IPS-18c (cell line): ENCODE measurements at regions not wholly inside any gene's neighbourhood (a gene's known extent, or its start where the extent isn't known, plus 50 kb on each side); places are given as distances from the start of the nearest gene placed in this dataset.
"Not testable (repeated sequence)": the region's sequence is repeated elsewhere in the genome, so short reads cannot be mapped to it uniquely, and the experiment has no call there.

Source experiments
- H3K4me3 ChIP-seq: 2 replicates; pipeline ENCODE4 v1.7.0; 2013; ENCODE audit warnings: low read depth, mild to moderate bottlenecking, low read length, moderate library complexity; ENCODE audit not compliant: insufficient read depth
- H3K9me3 ChIP-seq: one replicate; pipeline ENCODE4 v1.6.1; 2013; ENCODE audit warnings: mild to moderate bottlenecking, low read length, moderate library complexity; ENCODE audit not compliant: control insufficient read depth, insufficient read depth

DNA sequence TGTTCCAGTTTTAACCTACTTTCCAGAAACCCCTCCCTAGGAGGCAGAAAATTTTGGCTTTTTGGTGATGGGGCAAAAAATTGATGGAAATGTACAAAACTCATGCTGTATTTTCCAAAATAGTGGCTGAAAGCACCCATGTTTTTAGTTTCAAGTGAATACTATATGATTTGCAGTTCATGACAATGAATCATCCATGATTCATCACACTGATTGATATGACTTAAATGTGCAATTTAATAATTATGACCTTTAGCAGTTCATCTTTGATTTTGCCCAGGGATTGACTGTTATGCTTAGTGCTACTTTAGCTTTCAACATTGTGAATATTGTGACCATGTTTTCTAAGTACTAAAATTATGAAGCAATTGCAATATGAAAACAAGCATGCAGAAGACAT is 478.7 kb downstream of the HTR1B start:
- H3K9me3 ChIP-seq, result no peaks in the 10 kb centered on the region
- H3K4me3 ChIP-seq, result no peak overlapping the region

DNA sequence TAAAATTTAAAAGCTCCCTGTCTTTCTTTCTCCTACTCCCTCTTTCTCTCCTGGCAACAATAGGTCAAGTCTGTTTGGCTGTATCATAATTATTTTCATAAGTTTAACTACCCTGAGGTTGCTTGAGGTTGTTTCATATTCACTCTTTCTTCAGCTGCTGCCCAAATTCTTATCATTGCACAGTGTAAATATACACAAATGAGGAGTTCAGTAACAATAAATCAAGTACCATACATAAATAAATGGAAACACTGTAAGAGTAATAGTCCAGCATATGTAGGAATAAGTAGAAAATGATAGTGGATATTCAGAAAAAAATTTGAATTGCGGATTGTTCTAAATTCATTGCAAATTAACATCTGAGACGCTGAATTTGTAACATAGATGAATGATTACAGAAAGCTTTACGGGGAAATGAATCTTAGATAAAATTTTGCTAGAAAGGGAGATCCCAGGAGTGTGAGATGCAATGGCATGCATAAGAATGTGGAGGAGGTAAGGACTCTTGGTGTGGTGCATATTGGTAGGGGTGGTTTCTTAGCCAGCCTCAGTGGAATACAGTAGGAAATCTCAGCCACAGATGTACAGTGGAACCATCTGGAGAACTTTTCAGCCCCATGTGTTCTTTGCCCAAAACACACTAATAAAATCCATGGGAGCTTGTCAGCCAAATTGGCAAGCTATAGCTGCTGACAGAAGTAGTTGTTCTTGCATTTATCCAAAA is 480.7 kb downstream of the HTR1B start:
- no peaks in the 10 kb centered on the region for H3K9me3 ChIP-seq
- no peak overlapping the region for H3K4me3 ChIP-seq

DNA sequence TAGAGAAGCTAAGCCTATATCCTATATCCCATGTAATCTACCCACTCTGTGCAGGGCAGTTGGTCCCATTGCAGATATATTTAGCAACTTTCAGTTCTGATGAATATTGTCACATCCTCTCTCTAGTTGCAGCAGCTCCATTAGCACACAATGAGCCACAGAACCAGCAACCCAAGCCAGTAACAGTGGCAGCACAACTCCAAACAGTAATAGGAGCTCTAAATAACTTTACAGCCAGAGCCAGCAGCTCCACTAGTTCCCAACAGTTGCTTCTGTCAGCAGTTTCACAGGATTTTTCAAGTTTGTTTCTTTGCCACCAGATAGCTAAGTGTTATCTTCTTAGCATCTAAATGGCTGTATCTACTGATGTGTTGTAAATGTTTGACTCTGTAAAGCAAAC is 490.8 kb downstream of the HTR1B start:
- Histone ChIP-seq H3K4me3 (no peak overlapping the region), H3K9me3 (peaks cover 2% of the 10 kb centered on the region)

DNA sequence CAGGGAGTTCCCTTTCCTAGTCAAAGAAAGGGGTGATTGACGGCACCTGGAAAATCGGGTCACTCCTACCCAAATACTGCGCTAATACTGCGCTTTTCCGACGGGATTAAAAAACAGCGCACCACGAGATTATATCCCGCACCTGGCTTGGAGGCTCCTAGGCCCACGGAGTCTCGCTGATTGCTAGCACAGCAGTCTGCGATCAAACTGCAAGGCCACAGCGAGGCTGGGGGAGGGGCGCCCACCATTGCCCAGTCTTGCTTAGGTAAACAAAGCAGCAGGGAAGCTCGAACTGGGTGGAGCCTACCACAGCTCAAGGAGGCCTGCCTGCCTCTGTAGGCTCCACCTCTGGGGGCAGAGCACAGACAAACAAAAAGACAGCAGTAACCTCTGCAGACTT is 504.1 kb downstream of the HTR1B start:
- H3K4me3 ChIP-seq, result not testable (repeated sequence)

DNA sequence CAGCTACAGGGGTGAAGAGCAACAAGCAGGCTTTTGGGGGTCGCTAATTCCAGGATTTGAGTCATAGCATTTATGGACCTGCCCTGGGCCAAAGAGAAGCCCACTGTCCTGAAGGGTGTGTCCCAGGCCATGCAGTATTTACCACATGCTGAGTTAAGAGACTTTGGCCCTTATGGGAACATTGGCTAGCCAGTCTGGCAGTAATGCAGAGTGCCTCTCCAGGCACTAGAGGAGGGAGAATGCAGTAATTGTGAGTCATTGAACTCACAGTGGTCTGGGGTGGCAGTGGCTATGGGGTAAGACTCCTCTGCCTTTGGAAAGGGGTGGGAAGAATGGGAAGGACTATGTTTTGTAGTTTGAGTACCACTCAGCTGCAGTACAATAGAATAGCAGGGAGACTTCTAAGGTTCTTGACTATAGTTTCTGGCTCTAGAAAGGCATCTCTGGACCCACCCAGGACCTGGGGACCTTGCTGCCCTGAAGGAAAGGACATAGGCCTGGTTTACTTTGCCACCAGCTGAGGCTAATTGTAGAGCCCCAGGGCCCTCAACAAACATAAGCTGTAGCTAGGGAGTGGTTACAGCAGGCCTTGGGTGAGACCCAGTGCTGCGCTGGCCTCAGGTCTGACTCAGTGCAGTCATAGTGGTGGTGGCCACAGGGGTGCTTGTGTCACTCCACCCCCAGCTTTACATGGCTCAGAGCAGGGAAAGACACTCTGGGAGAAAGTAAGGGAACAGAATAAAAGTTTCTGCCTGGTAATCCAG is 520.9 kb downstream of the HTR1B start:
- Histone ChIP-seq H3K9me3 (no peaks in the 10 kb centered on the region), H3K4me3 (no peak overlapping the region)

More for the DNA sequence above, 504.1 kb downstream of the HTR1B start:
- H3K9me3 ChIP-seq, result not testable (repeated sequence)

DNA sequence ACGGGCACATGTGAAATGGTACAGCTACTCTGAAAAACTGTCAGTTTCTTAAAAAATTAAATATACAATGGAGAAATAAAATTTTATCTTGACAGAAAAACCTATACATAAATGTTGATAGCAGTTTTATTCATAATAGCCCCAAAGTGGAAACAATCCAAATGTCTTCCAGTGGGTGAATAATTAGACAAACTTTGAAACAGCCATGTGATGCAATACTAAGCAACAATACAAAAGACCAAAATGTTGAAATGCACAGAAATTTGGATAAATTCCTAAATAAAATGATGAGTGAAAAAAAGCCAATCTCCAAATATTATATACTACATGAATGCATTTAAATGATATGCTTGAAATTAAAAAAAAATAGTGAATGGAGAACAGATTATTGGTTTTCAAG is 523.1 kb downstream of the HTR1B start:
- H3K4me3 ChIP-seq, result no peak overlapping the region
- no peaks in the 10 kb centered on the region for H3K9me3 ChIP-seq

DNA sequence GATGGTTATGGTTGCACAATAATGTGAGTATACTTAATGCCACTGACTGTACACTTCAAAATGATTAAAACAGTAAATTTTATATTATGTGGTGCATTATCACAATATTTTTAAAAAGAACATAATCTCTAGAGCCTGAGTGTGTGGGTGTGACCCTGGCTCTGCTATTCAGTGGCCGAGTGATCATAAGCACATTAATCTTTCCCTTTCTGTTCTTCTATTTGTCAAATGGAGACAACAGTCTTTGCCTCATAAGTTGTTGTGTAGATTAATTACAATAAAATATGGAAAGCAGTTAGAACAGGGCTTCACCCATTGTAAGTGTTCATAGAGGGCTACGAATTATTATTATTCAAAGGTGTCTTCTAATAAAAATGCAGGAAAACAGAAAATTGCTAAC is 548.6 kb downstream of the HTR1B start:
- Histone ChIP-seq H3K4me3 (no peak overlapping the region), H3K9me3 (no peaks in the 10 kb centered on the region)

DNA sequence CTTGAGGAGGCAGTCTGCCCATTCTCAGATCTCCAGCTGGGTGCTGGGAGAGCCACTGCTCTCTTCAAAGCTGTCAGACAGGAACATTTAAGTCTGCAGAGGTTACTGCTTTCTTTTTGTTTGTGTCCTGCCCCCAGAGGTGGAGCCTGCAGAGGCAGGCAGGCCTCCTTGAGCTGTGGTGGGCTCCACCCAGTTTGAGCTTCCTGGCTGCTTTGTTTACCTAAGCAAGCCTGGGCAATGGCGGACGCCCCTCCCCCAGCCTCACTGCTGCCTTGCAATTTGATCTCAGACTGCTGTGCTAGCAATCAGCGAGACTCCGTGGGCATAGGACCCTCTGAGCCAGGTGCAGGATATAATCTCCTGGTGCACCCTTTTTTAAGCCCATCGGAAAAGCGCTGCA is 557.8 kb downstream of the HTR1B start:
- not testable (repeated sequence) for H3K4me3 ChIP-seq, H3K9me3 ChIP-seq

DNA sequence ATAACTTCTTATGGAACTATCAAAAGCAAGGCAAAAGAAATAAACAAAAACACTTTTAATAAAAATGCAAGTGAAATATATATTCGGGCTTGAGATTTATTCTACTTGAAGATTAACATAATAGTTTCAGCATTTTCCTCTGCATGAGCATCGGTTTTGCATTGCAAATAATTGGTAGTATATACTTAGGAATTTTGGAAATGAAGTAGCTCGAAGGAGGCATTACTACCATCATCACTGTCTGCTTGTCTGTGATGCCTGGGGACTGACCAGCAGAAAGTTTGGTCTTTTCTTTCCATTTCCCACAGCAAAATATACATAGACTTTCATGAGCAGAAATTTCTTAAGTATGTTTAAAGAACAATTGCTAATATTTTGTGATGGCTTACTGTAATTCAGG is 570.7 kb downstream of the HTR1B start:
- Histone ChIP-seq H3K9me3 (peaks cover 2% of the 10 kb centered on the region), H3K4me3 (no peak overlapping the region)

DNA sequence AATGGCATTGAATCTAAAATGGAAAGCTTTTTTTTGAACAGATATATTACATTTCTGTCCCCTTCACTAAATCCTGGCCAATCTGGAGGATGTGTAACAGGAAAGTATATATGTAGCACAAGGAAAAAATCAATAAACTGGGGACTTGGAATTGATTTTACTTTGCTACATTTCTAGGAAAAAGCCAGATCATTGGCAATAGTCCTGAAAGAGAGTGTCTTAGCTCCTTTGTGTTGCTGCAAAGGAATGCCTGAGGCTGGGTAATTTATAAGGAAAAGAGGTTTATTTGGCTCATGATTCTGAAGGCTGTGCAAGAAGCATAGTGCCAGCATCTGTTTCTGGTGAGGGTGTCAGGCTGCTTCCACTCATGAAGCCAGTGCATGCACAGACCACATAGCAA is 574.9 kb downstream of the HTR1B start:
- H3K9me3 ChIP-seq, result no peaks in the 10 kb centered on the region

DNA sequence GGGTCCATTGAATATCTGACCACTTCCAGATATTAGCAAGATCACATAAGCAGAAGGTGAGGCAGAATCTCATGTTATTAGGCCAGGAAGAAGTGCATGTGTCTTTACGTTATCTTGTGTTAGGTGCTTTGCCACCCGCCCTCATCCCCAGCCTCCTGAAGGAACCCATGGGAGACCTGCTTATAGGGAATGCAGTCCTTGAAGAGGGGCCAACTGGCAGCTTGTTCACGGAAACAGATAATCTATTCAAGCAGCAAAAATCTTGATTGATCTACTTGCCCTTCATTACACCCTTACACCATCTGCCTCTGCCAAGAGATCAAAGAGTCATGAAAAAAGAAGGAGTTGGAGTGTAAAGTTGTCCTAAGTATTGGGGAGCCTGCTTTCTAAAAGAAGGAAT is 576.4 kb downstream of the HTR1B start:
- no peaks in the 10 kb centered on the region for H3K9me3 ChIP-seq
- H3K4me3 ChIP-seq, result no peak overlapping the region

More for the DNA sequence above, 574.9 kb downstream of the HTR1B start:
- no peak overlapping the region for H3K4me3 ChIP-seq

DNA sequence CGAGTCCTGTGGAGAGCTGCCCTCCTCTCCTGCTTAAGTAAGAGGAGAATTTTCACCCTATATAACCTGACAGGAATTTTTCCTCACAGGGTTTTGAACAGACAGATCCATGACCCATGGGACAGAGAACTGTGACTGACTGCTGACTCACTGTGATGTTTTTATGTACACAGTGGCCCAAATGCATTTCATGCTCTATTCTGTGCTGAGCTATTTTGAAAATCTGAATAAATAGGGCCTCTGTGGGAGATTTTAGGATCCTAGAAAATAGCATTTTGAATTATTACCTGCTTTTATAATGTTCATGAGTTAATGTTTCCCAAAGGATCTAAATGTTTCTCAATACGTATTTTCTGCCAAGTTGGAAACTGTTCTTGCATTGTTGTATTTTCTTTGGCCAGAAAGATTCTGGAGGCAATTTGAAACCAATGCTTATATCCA is 577.4 kb downstream of the HTR1B start:
- H3K4me3 ChIP-seq, result no peak overlapping the region
- no peaks in the 10 kb centered on the region for H3K9me3 ChIP-seq

DNA sequence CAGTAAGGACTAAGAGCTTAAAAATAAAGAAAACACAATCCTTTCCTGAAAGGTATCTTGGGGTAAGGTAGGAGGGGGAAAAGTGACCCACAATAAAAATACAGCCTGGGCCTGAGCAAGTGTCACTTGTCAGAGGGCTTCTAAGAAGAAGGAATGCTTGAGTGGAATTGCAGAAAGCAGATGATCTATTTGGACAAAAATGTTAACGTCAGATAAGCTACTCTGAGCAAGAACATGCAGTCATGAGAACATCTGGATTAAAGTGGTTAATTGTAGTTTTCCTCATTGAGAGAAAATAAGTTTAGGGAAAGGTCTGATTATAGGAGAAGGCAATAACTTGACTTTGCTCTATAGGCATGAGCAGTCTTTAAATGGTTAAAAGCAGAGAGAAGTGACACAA is 581.9 kb downstream of the HTR1B start:
- no peak overlapping the region for H3K4me3 ChIP-seq
- no peaks in the 10 kb centered on the region for H3K9me3 ChIP-seq

DNA sequence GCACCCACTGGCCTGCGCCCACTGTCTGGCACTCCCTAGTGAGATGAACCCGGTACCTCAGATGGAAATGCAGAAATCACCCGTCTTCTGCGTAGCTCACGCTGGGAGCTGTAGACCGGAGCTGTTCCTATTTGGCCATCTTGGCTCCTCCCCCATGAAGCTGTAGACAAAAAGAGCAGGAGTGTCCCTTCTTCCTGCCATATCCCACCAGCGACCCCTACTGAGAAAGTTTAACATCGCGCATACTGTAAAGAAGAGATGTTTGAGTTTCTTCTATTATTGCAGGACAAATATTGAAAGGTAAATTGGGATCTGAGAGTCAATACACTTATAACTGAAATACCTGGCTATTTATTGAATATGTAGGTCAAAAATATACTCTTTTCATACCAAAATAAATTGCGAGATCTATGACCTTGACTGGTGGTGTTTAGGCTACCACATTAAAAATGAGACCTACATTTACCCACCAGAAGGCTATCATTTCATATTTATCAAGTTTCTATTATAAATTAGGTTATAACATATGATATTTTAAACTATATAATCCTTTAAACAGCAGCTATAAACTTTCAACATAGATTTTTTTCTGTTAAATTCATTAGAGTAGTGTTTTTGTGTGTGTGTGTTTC is 586.3 kb downstream of the HTR1B start:
- no peak overlapping the region for H3K4me3 ChIP-seq
- H3K9me3 ChIP-seq, result peaks cover 4% of the 10 kb centered on the region

DNA sequence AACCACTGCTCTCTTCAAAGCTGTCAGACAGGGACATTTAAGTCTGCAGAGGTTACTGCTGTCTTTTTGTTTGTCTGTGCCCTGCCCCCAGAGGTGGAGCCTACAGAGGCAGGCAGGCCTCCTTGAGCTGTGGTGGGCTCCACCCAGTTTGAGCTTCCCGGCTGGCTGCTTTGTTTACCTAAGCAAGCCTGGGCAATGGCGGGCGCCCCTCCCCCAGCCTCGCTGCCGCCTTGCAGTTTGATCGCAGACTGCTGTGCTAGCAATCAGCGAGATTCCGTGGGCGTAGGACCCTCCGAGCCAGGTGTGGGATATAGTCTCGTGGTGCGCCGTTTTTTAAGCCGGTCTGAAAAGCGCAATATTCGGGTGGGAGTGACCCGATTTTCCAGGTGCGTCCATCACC is 586.9 kb downstream of the HTR1B start:
- not testable (repeated sequence) for H3K4me3 ChIP-seq, H3K9me3 ChIP-seq

DNA sequence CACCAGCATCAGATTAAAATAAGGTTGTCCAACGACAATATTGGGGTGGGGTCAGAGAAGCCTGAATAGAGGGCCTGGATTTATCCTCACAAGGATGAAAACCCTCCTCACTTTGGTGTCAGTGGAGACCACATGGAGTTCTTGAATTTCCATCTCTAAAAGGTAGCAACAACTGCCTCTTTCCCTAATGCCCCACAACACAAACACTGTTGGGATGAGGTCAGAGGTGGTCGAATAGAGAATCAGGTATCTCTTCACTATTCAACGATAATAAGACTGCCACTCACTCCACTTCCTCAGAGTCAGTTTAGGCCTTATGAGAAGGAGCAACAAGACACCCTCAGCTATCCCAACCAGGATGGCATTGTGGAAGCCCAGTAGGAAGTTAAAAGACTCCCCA is 596.1 kb downstream of the HTR1B start:
- no peak overlapping the region for H3K4me3 ChIP-seq
- no peaks in the 10 kb centered on the region for H3K9me3 ChIP-seq

DNA sequence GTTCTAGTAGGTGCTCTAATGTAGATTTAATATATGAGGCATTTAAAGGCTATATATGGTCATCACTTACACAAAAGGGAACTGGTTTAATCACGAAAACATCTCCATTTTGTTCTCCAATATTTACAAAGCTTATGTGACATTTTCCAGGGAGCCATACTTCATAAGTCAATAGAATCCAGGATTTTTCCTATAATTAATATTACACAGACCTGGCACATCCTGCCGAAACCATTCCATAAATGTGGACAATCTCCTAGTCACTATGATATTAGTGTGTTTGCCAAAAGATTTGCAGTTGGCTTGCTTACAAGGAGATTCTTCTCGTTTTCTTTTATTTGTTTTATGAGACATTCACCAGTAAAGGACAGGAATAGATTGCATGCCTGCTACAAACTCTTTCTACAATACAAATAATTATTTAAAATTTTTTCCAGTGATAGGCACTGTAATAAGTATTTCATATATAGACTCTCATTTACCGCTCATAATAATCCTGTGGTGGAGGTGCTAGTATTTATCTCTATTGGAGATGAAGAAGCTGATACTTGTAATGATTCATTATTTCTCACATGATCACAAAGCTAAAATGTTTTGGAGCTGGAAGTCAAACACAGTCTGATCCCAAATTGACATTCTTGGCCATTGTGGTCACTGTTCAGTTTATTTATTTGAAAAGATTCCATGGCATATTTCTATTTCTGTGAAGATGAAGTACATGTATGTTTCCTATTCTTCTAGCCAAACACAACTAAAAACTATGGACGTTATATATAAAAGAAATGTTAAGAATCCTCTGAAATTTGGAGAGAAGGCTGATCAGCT is 597.0 kb downstream of the HTR1B start:
- Histone ChIP-seq H3K4me3 (no peak overlapping the region), H3K9me3 (no peaks in the 10 kb centered on the region)
